ENCODE measurements at regions not wholly inside any gene's neighbourhood (a gene's known extent, or its start where the extent isn't known, plus 50 kb on each side); places are given as distances from the start of the nearest gene placed in this dataset.
"Not testable (repeated sequence)": the region's sequence is repeated elsewhere in the genome, so short reads cannot be mapped to it uniquely, and the experiment has no call there.

DNA sequence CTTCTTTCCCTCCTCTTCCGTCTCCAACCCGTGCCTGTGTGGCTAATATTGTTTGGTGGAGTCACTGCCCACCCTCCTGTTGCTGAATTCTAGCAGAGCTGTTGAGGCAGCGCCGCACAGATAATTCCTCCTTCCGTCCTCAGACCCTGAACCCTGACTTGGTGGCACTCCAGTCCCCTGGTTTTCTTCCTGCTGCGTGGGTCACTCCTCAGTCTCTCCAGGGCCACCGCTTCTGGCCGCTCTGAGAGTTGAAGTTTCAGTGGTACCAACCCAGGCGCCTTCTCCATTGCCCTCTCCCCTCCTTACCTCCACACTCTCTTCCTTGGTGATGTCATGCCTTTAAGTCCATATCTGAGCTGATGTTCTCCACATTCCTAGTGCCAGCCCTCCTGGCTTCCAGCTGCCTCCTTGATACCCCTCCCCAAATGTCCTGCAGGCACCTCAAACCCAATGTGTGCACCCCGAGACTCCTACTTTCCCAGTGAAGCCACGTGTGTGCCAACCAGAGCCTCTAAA is 54.5 kb upstream of the RASD2 start:
- no peak overlapping the region for H3K4me3 ChIP-seq (ENCODE audit: low read depth, low read length)
- no peak for DNase-seq (ENCODE audit: low read depth)
- TF ChIP-seq MAX (IDR thresholded peaks at IDR 0.05; ENCODE audit: low read depth, low read length) (no peak), MYC (IDR thresholded peaks at IDR 0.05; ENCODE audit: low read depth, low read length) (no peak), CTCF (IDR thresholded peaks at IDR 0.05; ENCODE audit: low read depth, low read length) (no peak), POLR2A (IDR thresholded peaks at IDR 0.05; ENCODE audit: extremely low read depth, insufficient read length) (no peak)

- not testable (repeated sequence) for DNase-seq (ENCODE audit: low read depth); H3K4me3 ChIP-seq (ENCODE audit: low read depth, low read length)
Measured at GRCh38 chr22:35487623-35488022, 53.0 kb upstream of the RASD2 start.

DNA sequence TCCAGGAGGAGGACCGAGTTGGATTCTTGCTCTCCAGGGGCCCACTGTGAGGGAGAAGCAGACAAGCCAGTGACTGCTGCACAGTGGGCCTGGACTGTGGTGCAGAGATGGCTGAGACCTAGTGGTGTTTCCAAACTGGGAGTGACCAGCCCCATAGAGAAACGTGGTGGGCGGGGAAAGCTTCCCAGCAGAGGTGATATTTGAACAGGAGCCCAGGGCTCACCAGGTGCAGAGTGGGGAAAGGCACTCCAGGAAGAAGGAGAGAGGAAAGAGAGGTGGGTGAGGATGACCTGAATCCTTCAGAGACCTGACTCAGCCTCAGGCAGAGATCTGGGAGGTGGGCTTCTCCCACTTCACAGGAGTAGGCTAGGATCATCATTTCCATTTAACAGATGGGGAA is 52.1 kb upstream of the RASD2 start:
- H3K4me3 ChIP-seq (ENCODE audit: low read depth, low read length), result no peak overlapping the region
- TF ChIP-seq MAX (IDR thresholded peaks at IDR 0.05; ENCODE audit: low read depth, low read length) (no peak), MYC (IDR thresholded peaks at IDR 0.05; ENCODE audit: low read depth, low read length) (no peak), POLR2A (IDR thresholded peaks at IDR 0.05; ENCODE audit: extremely low read depth, insufficient read length) (no peak), CTCF (IDR thresholded peaks at IDR 0.05; ENCODE audit: low read depth, low read length) (no peak)
- no peak for DNase-seq (ENCODE audit: low read depth)

GRCh38 chr22:35489239-35489638 is 51.4 kb upstream of the RASD2 start:
- H3K4me3 ChIP-seq (ENCODE audit: low read depth, low read length), result no peak overlapping the region
- no peak for DNase-seq (ENCODE audit: low read depth)
- TF ChIP-seq MAX (IDR thresholded peaks at IDR 0.05; ENCODE audit: low read depth, low read length) (no peak), POLR2A (IDR thresholded peaks at IDR 0.05; ENCODE audit: extremely low read depth, insufficient read length) (no peak), CTCF (IDR thresholded peaks at IDR 0.05; ENCODE audit: low read depth, low read length) (no peak), MYC (IDR thresholded peaks at IDR 0.05; ENCODE audit: low read depth, low read length) (no peak)
